Activated T-cell treated with anti-CD3 and anti-CD28 coated beads, Interleukin-2, amount 50 U/mL, for 24 hours (primary cell): ENCODE measurements at regions not wholly inside any gene's neighbourhood (a gene's known extent, or its start where the extent isn't known, plus 50 kb on each side); places are given as distances from the start of the nearest gene placed in this dataset.

ENCODE experiments used
- DNase-seq: peaks from one replicate; pipeline ENCODE4 v3.0.0-alpha.2; 2020
- H3K27ac Mint-ChIP-seq: 2 replicates; pipeline ENCODE4 v1.8.0; 2020; ENCODE audit warnings: mild to moderate bottlenecking, mixed read lengths
- H3K27me3 Mint-ChIP-seq: 2 replicates; pipeline ENCODE4 v1.8.0; 2020; ENCODE audit warnings: mixed read lengths
- H3K36me3 Mint-ChIP-seq: 2 replicates; pipeline ENCODE4 v1.8.0; 2020; ENCODE audit warnings: low read depth, mixed read lengths
- H3K4me1 Mint-ChIP-seq: 2 replicates; pipeline ENCODE4 v1.8.0; 2020; ENCODE audit warnings: low read depth, mixed read lengths
- H3K4me3 Mint-ChIP-seq: 2 replicates; pipeline ENCODE4 v1.8.0; 2020; ENCODE audit warnings: mild to moderate bottlenecking, moderate library complexity, mixed read lengths
- H3K9me3 Mint-ChIP-seq: 2 replicates; pipeline ENCODE4 v1.8.0; 2020; ENCODE audit warnings: mixed read lengths

- no peak for DNase-seq
- Mint-ChIP-seq H3K4me1 (no peaks in the 10 kb centered on the region), H3K27me3 (no peaks in the 10 kb centered on the region), H3K27ac (no peak overlapping the region), H3K4me3 (no peak overlapping the region), H3K9me3 (no peaks in the 10 kb centered on the region), H3K36me3 (no peaks in the 10 kb centered on the region)
Observed at GRCh38 chr4:164177153-164177552, 576.8 kb upstream of the SMIM31 start.

GRCh38 chr4:164177753-164178152 is 576.2 kb upstream of the SMIM31 start:
- Mint-ChIP-seq H3K4me1 (no peaks in the 10 kb centered on the region), H3K4me3 (no peak overlapping the region), H3K27me3 (no peaks in the 10 kb centered on the region), H3K9me3 (no peaks in the 10 kb centered on the region), H3K27ac (no peak overlapping the region), H3K36me3 (no peaks in the 10 kb centered on the region)
- DNase-seq: no peak

DNA sequence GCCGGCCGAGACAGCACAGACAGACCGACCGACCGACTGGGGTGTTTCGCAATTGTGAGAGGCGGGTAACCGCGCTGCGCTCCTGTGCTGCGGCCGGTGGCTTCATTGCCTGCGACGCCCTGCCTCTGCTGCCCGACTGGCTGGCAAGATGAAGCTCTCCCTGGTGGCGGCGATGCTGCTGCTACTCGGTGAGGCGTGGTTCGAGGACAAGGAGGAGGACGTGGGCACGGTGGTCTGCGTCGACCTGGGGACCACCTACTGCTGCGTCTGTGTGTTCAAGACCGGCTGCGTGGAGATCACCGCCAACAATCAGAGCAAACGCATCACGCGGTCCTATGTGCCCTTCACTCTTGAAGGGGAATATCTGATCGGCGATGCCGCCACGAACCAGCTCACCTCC is 565.7 kb upstream of the SMIM31 start:
- no peaks in the 10 kb centered on the region for H3K4me1 Mint-ChIP-seq
- no peaks in the 10 kb centered on the region for H3K27me3 Mint-ChIP-seq
- no peak overlapping the region for H3K4me3 Mint-ChIP-seq
- no peak overlapping the region for H3K27ac Mint-ChIP-seq
- H3K36me3 Mint-ChIP-seq: no peaks in the 10 kb centered on the region
- DNase-seq: no peak
- peaks cover 3% of the 10 kb centered on the region for H3K9me3 Mint-ChIP-seq

DNA sequence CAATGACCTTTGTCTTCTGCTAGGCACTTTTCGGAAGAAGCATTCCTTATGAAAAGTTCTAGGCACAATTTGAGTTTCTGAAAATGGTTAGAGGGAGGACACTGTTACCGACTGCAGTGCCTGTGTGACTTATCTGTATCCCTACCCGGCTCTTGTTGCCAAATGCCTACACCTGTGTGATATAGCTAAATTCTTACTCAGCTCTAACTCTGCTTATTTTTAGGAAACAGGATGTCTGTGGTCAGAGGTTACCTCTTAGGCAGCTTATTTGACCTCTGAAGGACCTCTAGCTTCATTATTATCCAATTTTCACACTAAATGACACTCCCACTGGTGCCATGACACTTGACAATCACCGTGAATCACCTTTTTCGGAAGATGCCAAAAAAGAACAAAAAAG is 561.1 kb upstream of the SMIM31 start:
- Mint-ChIP-seq H3K27me3 (no peaks in the 10 kb centered on the region), H3K9me3 (peaks cover 3% of the 10 kb centered on the region), H3K27ac (no peak overlapping the region), H3K4me1 (no peaks in the 10 kb centered on the region), H3K36me3 (no peaks in the 10 kb centered on the region), H3K4me3 (no peak overlapping the region)
- no peak for DNase-seq

DNA sequence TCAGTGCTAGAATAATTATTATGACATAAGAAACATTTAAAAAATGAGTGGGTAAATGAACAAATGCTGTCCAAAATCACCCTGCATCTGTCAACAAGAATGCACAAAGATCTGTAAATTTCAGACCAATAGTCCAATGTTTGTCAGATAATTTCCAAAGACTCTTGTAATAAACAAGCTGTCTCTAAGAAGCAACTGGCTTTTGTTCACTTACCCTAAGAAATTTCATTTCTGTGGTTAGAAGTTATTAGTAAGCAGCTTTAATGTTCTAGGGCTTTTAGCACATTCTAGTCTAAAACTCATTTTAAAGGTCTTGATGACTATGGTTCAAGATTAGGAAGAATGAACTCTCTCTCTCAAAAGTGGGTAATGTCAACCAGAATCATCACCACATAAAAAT is 560.3 kb upstream of the SMIM31 start:
- DNase-seq: no peak
- no peak overlapping the region for H3K4me3 Mint-ChIP-seq
- no peaks in the 10 kb centered on the region for H3K9me3 Mint-ChIP-seq
- H3K36me3 Mint-ChIP-seq: no peaks in the 10 kb centered on the region
- no peak overlapping the region for H3K27ac Mint-ChIP-seq
- no peaks in the 10 kb centered on the region for H3K27me3 Mint-ChIP-seq
- H3K4me1 Mint-ChIP-seq: no peaks in the 10 kb centered on the region

DNA sequence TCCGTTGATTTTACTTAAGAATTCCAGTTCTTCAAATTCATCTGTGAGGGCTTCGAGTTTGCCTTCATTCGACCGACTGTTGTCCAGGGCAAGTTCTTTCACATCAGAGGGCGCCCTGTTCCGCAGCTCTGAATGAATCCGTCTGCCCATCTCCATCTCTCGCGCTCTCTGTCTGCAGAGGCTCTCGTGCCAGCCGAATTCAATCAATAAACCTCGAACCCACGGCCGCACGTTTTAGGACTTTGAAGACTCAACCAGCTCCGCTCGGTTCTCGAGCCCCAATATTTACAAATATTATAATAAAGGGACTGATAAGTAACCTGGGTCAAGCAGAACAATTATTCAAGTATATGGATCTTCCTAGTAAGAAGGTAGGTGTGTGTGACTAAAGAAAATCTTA is 556.4 kb upstream of the SMIM31 start:
- no peak overlapping the region for H3K4me3 Mint-ChIP-seq

DNA sequence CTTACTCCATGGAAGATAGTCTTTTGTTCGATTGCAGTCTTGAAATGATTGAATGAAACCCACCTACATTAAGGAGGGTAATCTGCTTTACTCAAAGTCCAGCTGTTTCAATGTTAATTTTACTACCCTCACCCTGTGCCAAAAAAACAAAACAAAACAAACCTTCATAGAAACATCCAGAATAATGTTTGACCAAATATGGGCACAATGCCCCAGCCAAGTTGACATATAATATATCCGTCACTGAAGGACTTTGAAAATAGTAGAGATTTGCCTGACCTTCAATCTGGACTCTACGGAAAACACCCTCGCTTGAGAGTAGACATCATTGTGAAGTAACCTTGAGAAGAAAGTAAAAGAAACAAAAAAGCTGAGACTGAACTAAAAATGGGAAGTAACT is 550.5 kb upstream of the SMIM31 start:
- Mint-ChIP-seq H3K4me3 (no peak overlapping the region), H3K9me3 (no peaks in the 10 kb centered on the region), H3K27me3 (no peaks in the 10 kb centered on the region), H3K36me3 (no peaks in the 10 kb centered on the region), H3K27ac (no peak overlapping the region), H3K4me1 (no peaks in the 10 kb centered on the region)
- DNase-seq: no peak

More for the DNA sequence above, 556.4 kb upstream of the SMIM31 start:
- H3K36me3 Mint-ChIP-seq: no peaks in the 10 kb centered on the region
- H3K27me3 Mint-ChIP-seq: no peaks in the 10 kb centered on the region
- H3K9me3 Mint-ChIP-seq: no peaks in the 10 kb centered on the region
- no peak for DNase-seq
- no peak overlapping the region for H3K27ac Mint-ChIP-seq
- no peaks in the 10 kb centered on the region for H3K4me1 Mint-ChIP-seq

GRCh38 chr4:164204434-164204833 is 549.5 kb upstream of the SMIM31 start:
- Mint-ChIP-seq H3K4me1 (no peaks in the 10 kb centered on the region), H3K4me3 (no peak overlapping the region), H3K36me3 (no peaks in the 10 kb centered on the region), H3K27ac (no peak overlapping the region), H3K9me3 (no peaks in the 10 kb centered on the region), H3K27me3 (no peaks in the 10 kb centered on the region)
- DNase-seq: no peak

GRCh38 chr4:164207460-164207859 is 546.5 kb upstream of the SMIM31 start:
- H3K4me1 Mint-ChIP-seq: no peaks in the 10 kb centered on the region
- no peak for DNase-seq
- H3K27ac Mint-ChIP-seq: no peak overlapping the region
- H3K36me3 Mint-ChIP-seq: no peaks in the 10 kb centered on the region
- no peaks in the 10 kb centered on the region for H3K9me3 Mint-ChIP-seq
- H3K4me3 Mint-ChIP-seq: no peak overlapping the region
- H3K27me3 Mint-ChIP-seq: no peaks in the 10 kb centered on the region

GRCh38 chr4:164210377-164210776 is 543.6 kb upstream of the SMIM31 start:
- no peak for DNase-seq
- H3K36me3 Mint-ChIP-seq: no peaks in the 10 kb centered on the region
- no peaks in the 10 kb centered on the region for H3K9me3 Mint-ChIP-seq
- H3K27ac Mint-ChIP-seq: no peak overlapping the region
- H3K27me3 Mint-ChIP-seq: no peaks in the 10 kb centered on the region
- H3K4me3 Mint-ChIP-seq: no peak overlapping the region
- no peaks in the 10 kb centered on the region for H3K4me1 Mint-ChIP-seq

DNA sequence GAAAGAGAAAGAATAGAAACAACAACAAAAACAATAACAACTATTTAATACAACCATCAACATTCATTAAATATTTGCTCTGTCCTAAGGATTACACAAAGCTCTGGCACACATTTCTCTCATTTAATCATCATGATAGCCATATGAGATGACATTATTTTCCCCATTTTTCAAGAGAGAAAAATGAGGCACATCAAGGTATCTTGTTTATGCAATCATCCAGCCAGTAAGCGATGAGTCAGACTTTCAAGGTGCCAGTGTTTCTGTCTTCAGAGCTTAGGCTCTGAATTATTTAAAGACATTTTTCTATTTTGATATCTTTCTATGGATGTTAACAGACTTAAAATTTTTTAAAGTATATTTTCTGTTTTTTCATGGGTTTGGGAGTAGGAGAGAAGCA is 541.8 kb upstream of the SMIM31 start:
- H3K9me3 Mint-ChIP-seq: no peaks in the 10 kb centered on the region
- H3K27me3 Mint-ChIP-seq: no peaks in the 10 kb centered on the region
- DNase-seq: no peak
- no peak overlapping the region for H3K27ac Mint-ChIP-seq
- no peaks in the 10 kb centered on the region for H3K36me3 Mint-ChIP-seq
- H3K4me1 Mint-ChIP-seq: no peaks in the 10 kb centered on the region
- no peak overlapping the region for H3K4me3 Mint-ChIP-seq

DNA sequence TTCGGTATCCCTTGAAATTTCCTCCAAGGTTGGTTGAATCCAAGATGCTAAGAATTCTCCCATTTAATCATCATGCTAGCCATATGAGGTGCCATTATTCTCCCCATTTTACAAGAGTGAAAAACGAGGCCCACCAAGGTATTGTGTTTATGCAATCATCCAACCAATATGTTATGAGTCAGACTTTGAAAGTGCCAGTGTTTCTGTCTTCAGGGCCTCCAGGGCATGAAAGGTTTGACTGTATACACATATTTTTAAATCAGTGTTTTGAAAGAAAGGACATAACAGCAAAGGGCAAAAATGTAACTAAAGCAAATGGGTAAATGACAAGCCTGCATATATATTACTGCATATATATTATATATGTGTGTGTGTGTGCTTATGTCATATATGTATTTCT is 541.2 kb upstream of the SMIM31 start:
- Mint-ChIP-seq H3K36me3 (no peaks in the 10 kb centered on the region), H3K4me1 (no peaks in the 10 kb centered on the region), H3K9me3 (no peaks in the 10 kb centered on the region), H3K27ac (no peak overlapping the region), H3K27me3 (no peaks in the 10 kb centered on the region), H3K4me3 (no peak overlapping the region)
- DNase-seq: no peak

DNA sequence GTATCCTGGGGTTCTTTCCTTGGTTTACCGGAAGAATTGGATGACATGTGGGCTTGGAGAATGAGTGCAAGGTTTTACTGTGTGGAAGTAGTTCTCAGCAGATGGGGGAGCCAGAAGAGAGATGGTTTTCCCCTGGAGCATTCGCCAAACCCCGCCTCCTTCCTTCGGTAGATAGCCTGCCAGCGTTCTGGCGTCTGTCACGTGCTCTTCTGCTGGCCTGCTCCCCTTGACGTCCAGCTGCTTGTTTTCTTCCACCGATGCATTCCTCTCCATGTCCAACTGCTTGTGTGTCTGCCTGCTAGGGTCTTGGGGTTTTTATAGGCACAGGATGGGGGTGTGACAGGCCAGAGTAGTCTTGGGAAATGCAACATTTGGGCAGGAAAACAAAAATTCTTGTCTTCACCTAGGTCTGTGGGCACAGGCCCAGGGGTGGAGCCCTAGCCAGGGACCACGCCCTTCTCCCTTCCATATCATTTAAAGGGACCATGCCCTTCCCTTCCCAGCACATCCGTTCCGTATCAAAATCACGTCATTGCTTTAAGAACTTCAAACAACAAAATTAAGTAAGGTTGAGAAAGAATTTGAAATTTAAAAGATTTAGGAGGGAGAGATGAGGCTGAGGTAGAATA is 538.7 kb upstream of the SMIM31 start:
- DNase-seq: no peak
- H3K9me3 Mint-ChIP-seq: peaks cover 4% of the 10 kb centered on the region
- H3K27me3 Mint-ChIP-seq: no peaks in the 10 kb centered on the region
- H3K27ac Mint-ChIP-seq: no peak overlapping the region
- H3K36me3 Mint-ChIP-seq: no peaks in the 10 kb centered on the region
- no peaks in the 10 kb centered on the region for H3K4me1 Mint-ChIP-seq
- no peak overlapping the region for H3K4me3 Mint-ChIP-seq

DNA sequence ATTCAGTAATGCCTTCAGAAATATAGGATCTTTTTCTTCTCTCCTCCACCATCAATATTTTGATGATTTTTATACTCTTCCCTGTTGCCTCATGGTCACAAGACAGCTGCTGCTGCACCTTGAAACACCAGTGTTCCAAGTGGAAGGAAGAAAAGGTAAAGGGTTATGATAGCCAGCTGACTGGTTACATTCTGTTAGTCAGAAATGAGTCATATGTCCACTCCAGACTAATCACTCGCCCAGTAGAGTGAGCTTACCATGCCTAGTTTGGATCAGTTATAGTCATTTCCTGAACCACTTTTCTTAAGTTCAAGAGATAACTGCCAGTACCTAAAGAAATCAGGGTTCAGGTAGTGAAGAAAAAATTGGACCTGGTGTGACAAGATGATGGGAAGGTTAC is 532.3 kb upstream of the SMIM31 start:
- DNase-seq: no peak
- peaks cover 7% of the 10 kb centered on the region for H3K9me3 Mint-ChIP-seq
- no peaks in the 10 kb centered on the region for H3K4me1 Mint-ChIP-seq
- H3K36me3 Mint-ChIP-seq: no peaks in the 10 kb centered on the region
- no peak overlapping the region for H3K4me3 Mint-ChIP-seq
- no peak overlapping the region for H3K27ac Mint-ChIP-seq
- no peaks in the 10 kb centered on the region for H3K27me3 Mint-ChIP-seq

- DNase-seq: no peak
- Mint-ChIP-seq H3K27me3 (no peaks in the 10 kb centered on the region), H3K4me3 (no peak overlapping the region), H3K4me1 (no peaks in the 10 kb centered on the region), H3K36me3 (no peaks in the 10 kb centered on the region), H3K9me3 (peaks cover 3% of the 10 kb centered on the region), H3K27ac (no peak overlapping the region)
Observed at GRCh38 chr4:164224871-164225270, 529.1 kb upstream of the SMIM31 start.

DNA sequence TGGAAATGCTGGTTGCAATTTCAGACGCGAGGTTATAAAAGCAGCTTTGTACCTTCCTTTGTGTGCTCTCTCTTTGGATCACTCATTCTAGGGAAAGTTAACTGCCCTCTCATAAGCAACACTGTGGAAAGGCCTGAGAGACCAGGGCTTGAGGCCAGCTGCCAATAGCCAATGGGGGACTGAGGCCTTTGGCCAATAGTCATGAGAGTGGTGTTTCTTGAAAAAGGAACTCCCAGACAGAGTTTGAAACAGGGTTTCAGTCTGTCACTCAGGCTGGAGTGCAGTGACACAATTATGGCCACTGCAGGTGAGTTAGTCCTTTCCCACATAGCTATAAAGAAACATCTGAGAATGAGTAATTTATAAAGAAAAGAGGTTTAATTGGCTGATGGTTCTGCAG is 524.7 kb upstream of the SMIM31 start:
- H3K9me3 Mint-ChIP-seq: no peaks in the 10 kb centered on the region
- no peak overlapping the region for H3K27ac Mint-ChIP-seq
- H3K27me3 Mint-ChIP-seq: no peaks in the 10 kb centered on the region
- H3K4me1 Mint-ChIP-seq: no peaks in the 10 kb centered on the region
- no peak overlapping the region for H3K4me3 Mint-ChIP-seq
- DNase-seq: no peak
- no peaks in the 10 kb centered on the region for H3K36me3 Mint-ChIP-seq
